Rectal smooth muscle tissue (tissue), 1 donor: ENCODE measurements at regions not wholly inside any gene's neighbourhood (a gene's known extent, or its start where the extent isn't known, plus 50 kb on each side); places are given as distances from the start of the nearest gene placed in this dataset.

Experiments used
- H3K27ac ChIP-seq: one replicate; pipeline ENCODE4 v1.7.0; 2013; ENCODE audit warnings: low read depth, low read length, inconsistent platforms
- H3K27me3 ChIP-seq: one replicate; pipeline ENCODE4 v1.7.0; 2013; ENCODE audit warnings: low read length; ENCODE audit not compliant: control insufficient read depth, insufficient read depth
- H3K36me3 ChIP-seq: one replicate; pipeline ENCODE4 v1.7.0; 2013; ENCODE audit warnings: low read length; ENCODE audit not compliant: control insufficient read depth, insufficient read depth
- H3K4me1 ChIP-seq: one replicate; pipeline ENCODE4 v1.7.0; 2013; ENCODE audit warnings: low read length; ENCODE audit not compliant: control insufficient read depth, insufficient read depth
- H3K4me3 ChIP-seq: one replicate; pipeline ENCODE4 v1.7.0; 2013; ENCODE audit warnings: low read length
- H3K9ac ChIP-seq: one replicate; pipeline ENCODE4 v1.7.0; 2013; ENCODE audit warnings: low read length

DNA sequence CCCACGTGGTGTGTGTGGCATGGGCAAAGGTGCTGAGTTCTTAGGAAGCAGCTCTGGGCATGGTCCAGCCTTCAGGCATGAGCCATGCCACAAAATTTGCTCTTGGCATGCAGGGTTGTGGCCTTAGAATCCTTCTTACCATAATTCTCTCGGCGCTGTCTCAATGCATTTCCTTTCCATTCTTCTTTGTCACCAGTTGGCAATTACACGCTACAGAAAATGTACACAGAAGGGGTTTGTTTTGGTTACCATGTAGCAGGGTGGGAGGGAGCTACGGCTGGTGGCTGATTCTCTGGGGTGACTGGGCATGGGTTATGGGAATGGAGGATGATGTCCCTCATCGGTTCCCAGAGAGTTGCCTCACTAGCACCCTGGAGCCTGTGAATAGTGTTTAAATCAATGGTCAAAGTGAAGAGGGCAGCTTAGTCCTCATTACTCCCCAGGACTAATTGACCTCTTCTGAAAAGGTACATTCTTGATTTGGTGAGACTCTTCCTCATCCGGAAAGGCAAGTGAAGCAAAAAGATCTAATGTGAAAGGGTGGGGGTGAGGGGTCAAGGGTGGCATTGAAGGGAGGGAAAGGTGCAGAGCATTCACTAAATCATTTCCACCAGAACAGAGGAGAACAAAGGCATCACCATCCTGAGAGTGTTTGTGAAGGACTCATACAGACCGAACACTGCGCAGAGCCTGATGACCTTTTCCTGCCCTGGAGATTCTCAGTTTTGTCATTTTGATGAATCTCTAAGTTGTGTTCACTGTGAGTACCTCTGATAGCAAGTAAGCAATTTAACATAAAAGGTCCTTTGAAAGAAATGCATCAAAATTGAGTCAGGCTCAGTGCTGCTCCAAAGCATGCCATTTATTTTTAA is 199.8 kb upstream of the SFRP2 start:
- Histone ChIP-seq H3K36me3 (no peaks in the 10 kb centered on the region), H3K9ac (no peak overlapping the region), H3K27me3 (no peaks in the 10 kb centered on the region), H3K4me3 (no peak overlapping the region), H3K27ac (no peak overlapping the region), H3K4me1 (no peaks in the 10 kb centered on the region)

DNA sequence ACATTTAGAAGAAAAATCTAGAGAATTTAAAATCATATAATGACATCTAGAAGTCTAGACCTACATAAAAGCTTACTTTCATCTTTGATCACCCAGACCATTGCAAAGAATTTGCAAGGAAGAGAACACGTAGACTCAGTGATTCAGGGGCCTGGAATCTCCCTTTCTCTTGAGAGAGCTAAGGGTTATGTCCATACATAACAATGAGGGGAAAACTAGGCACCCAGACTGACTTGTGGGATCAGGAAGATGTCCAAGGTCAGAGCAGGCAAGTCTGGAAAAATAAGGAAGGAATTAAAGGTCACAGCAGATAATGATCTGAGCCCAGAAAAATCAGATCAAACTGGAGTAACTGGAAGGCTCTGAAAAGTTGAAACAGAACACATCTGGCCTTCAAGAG is 198.4 kb upstream of the SFRP2 start:
- Histone ChIP-seq H3K27me3 (no peaks in the 10 kb centered on the region), H3K4me3 (no peak overlapping the region), H3K36me3 (no peaks in the 10 kb centered on the region), H3K27ac (no peak overlapping the region), H3K4me1 (no peaks in the 10 kb centered on the region), H3K9ac (no peak overlapping the region)

DNA sequence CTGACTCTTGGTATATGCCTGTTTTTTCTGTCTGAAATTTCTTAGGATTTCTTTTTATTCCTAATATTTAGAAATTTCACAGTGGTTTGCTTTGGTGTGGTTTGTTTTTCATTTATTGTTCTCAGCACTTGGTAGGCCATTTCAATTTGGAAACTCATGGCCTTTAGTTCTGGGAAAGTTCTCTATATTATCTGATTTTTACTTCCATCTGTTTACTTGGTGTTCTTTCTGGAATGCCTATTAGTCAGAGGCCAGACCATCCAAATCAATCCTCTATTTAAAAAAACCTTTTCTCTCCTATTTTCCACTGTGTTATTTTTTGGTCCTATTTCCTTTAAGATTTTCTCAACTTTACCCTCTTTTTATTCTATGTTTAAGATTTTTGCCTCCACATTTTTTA is 188.1 kb upstream of the SFRP2 start:
- Histone ChIP-seq H3K4me1 (no peaks in the 10 kb centered on the region), H3K36me3 (no peaks in the 10 kb centered on the region), H3K4me3 (no peak overlapping the region), H3K27ac (no peak overlapping the region), H3K9ac (no peak overlapping the region), H3K27me3 (no peaks in the 10 kb centered on the region)

DNA sequence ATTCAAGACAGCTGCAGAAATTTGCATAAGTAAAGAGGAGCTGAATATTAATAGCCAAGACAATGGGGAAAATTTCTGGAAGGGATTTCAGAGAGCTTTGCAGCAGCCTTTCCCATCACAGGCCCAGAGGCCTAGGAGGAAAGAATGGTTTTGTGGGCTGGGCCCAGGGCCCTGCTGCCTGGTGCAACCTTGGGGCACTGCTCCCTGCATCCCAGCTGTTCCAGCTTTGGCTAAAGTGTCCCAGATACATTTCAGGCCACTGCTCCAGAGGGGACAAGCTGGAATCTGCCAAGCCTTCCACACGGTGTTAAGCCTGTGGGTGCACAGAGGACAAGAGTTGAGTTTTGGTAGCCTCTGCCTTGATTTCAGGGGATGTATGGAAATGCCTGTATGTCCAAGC is 185.6 kb upstream of the SFRP2 start:
- no peaks in the 10 kb centered on the region for H3K4me1 ChIP-seq
- H3K4me3 ChIP-seq, result no peak overlapping the region
- no peak overlapping the region for H3K9ac ChIP-seq
- H3K27me3 ChIP-seq, result no peaks in the 10 kb centered on the region
- H3K36me3 ChIP-seq, result no peaks in the 10 kb centered on the region
- no peak overlapping the region for H3K27ac ChIP-seq

DNA sequence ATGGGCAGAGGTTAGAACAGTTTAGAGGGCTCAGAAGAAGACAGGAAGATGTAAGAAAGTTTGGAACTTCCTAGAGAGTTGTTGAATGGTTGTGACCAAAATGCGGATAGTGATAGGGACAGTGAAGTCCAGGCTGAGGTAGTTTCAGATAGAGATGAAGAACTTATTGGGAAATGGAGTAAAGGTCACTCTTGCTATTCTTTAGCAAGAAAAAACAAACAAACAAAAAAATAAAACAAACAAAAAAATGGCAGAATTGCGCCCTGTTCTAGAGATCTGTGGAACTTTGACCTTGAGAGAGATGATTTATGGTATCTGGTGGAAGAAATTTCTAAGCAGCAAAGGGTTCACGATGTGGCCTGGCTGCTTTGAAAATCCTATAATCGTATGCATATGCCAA is 185.1 kb upstream of the SFRP2 start:
- H3K9ac ChIP-seq, result no peak overlapping the region
- no peaks in the 10 kb centered on the region for H3K36me3 ChIP-seq
- H3K4me3 ChIP-seq, result no peak overlapping the region
- H3K27ac ChIP-seq, result no peak overlapping the region
- no peaks in the 10 kb centered on the region for H3K4me1 ChIP-seq
- H3K27me3 ChIP-seq, result no peaks in the 10 kb centered on the region

DNA sequence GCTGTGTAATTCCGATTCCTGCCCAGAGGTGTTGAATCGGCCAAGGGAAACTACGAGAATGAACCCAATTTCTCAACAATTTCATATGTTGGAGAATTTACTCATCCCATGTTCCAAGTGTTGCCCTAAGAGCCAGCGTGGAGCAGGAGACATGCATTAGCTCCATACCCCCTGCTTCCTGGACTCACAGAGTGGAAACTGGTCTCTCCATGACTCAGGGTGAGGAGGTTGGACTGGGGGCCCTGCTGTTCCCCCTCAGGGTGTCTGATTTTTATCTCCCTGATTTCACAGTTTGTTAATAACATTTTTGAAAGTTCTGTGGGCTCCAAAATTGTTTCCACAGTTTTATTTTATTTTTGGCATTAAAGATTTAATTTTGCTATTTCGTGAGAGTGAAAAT is 183.0 kb upstream of the SFRP2 start:
- Histone ChIP-seq H3K36me3 (no peaks in the 10 kb centered on the region), H3K9ac (no peak overlapping the region), H3K27me3 (no peaks in the 10 kb centered on the region), H3K4me1 (no peaks in the 10 kb centered on the region), H3K27ac (no peak overlapping the region), H3K4me3 (no peak overlapping the region)

DNA sequence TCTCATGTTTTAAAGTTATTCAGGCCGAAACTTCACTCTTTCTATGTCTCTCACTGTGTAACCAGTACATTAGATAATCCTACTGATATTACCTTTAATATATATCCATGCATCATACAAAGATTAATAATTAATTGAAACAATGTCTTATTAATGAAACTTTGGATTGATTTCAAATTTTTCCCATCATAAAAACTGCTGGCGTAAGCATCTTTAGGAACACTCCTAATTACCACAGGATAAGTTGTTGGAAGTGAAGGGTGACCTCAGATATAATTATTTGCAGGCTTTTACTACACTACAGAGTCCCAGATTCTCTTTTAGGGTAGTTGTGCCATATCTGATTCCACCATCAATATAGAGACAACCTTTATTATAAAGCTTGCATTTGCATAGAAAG is 181.3 kb upstream of the SFRP2 start:
- Histone ChIP-seq H3K36me3 (no peaks in the 10 kb centered on the region), H3K4me1 (no peaks in the 10 kb centered on the region), H3K9ac (no peak overlapping the region), H3K4me3 (no peak overlapping the region), H3K27me3 (no peaks in the 10 kb centered on the region), H3K27ac (no peak overlapping the region)

DNA sequence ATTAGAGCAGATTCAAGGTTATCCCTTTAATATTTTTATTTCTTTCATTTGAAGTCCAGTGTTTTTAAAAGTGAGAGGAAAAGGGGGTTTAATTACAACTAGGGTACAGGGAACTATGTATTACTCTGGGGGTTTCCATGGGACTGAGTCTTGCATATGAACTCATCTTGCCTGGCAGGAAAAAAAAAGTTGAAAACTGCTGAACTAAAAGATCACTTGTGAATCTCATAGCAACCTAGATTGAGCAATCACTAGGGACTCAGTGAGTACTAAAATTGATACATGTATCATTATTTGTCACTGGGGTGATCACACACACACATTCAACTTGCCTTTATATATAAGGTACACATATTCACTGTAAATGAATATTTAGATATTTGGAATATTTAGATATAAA is 180.7 kb upstream of the SFRP2 start:
- H3K27me3 ChIP-seq, result no peaks in the 10 kb centered on the region
- H3K4me3 ChIP-seq, result no peak overlapping the region
- no peaks in the 10 kb centered on the region for H3K36me3 ChIP-seq
- no peaks in the 10 kb centered on the region for H3K4me1 ChIP-seq
- no peak overlapping the region for H3K9ac ChIP-seq
- H3K27ac ChIP-seq, result no peak overlapping the region

DNA sequence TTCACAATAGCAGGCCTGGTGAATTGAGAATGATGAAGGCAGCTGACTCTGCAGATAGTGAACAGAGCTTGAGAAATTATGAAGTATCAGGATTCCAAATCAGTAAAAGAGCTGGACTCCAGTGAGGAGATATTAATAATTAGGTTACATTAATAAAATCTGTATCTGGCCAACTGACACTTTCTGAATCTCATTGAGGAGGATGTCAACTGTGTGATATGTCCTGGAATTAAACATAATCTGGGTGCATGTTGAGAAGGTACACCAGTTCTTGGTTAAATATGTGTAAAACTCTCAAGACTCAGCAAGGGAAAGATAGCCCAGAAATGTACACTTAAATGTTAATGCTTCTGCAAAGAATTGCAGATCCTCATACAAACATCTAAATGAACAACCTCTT is 177.8 kb upstream of the SFRP2 start:
- Histone ChIP-seq H3K27ac (no peak overlapping the region), H3K4me3 (no peak overlapping the region), H3K27me3 (no peaks in the 10 kb centered on the region), H3K9ac (no peak overlapping the region), H3K4me1 (no peaks in the 10 kb centered on the region), H3K36me3 (no peaks in the 10 kb centered on the region)

DNA sequence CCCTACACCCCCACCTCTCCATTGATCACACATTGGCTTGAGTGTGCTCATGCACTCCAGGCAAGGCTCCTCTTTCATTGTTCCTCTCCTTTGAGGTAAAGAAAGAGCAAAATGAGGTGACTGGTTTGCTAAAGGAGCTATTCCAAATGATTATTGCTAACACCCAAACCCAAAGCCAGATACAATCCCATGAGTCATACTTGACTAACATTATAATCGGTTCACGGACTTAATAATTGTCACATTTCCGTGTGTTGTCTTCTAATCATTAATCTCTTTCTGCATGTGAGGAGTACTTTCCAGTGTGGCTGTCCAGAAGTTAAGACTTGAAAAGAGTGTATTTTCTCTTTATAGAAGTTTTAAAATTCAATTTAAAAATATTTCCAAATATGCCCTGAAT is 174.3 kb upstream of the SFRP2 start:
- no peaks in the 10 kb centered on the region for H3K27me3 ChIP-seq
- no peaks in the 10 kb centered on the region for H3K36me3 ChIP-seq
- H3K4me3 ChIP-seq, result no peak overlapping the region
- no peak overlapping the region for H3K9ac ChIP-seq
- no peaks in the 10 kb centered on the region for H3K4me1 ChIP-seq
- H3K27ac ChIP-seq, result no peak overlapping the region

DNA sequence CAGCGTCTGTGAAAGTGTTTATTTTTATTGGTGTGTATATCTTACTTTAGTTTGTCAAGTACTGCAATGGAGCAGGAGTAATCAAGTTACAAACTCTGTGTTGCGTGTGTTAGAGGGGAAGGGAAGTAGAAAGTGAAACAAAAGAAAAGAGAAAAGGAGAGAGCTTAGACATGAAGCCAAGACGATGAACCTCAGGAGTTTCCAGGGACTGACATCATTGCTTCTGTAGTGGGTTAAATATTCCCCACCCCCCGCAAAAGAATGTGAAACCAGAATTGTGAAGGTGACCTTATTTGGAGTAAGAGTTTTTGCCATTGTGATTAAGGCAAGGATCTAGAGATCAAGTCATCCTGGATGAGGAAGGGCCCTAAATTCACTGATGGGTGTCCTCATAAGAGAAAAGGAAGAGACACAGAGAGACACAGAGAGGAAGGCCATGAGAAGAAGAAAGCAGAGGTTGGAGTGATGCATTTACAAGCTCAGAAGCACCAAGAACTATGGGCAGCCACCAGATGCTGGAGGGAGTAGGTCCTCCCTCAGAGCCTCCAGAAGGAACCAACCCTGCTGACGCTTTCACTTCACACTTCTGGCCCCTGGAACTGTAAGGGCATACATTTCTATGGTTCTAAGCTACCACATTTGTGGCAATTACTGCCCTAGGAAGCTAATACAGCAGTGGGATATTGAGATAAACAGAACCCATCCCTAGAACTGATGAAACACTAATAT is 173.6 kb upstream of the SFRP2 start:
- no peak overlapping the region for H3K9ac ChIP-seq
- no peaks in the 10 kb centered on the region for H3K4me1 ChIP-seq
- H3K27me3 ChIP-seq, result no peaks in the 10 kb centered on the region
- H3K36me3 ChIP-seq, result no peaks in the 10 kb centered on the region
- H3K4me3 ChIP-seq, result no peak overlapping the region
- H3K27ac ChIP-seq, result no peak overlapping the region

DNA sequence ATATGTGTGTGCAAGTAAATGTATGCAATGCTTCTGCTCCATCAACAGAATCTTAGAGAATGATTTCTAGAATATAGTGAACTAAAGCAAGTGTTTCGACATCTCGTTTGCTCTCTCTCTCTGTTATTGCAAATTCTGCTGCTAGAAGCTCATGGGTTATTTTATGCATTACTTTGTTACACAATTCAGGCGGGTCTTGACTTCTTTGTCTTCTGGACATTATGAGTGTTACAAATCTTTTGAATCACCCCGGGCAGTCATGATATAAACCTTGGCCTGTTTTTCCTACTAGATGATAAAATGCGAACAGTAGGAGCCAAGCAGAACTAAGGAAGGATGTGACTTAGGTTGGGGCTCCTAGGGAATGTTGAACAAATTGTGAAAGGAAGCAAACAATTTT is 166.4 kb upstream of the SFRP2 start:
- Histone ChIP-seq H3K27ac (no peak overlapping the region), H3K4me3 (no peak overlapping the region), H3K4me1 (no peaks in the 10 kb centered on the region), H3K36me3 (no peaks in the 10 kb centered on the region), H3K9ac (no peak overlapping the region), H3K27me3 (no peaks in the 10 kb centered on the region)

DNA sequence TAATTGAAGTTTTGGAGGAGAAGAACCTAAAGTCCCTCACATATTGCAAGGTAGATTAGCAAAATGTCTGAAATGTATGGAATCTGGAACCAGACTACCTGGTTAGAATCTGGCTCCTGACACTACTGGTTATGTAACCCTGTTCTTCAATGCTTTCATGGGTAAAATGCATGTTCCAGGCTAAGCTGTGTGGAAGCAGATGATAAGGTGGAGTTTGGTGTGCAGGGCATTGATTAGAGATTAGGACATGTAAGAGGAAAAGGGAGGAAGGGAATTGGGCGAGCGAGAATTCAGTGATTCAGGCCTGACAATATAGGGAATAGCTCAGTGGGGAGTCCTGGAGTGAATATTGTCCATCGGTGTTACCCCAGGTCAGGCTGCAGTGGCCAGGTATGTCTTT is 165.8 kb upstream of the SFRP2 start:
- Histone ChIP-seq H3K27me3 (no peaks in the 10 kb centered on the region), H3K9ac (no peak overlapping the region), H3K4me1 (no peaks in the 10 kb centered on the region), H3K27ac (no peak overlapping the region), H3K36me3 (no peaks in the 10 kb centered on the region), H3K4me3 (no peak overlapping the region)
